DOHH2 (cell line): ENCODE measurements at regions not wholly inside any gene's neighbourhood (a gene's known extent, or its start where the extent isn't known, plus 50 kb on each side); places are given as distances from the start of the nearest gene placed in this dataset.

Source experiments
- H3F3A ChIP-seq: fragments of 200-600 bp; sonication (generic), shearing (Covaris generic); 2 replicates; pipeline ENCODE4 v1.6.0; 2016; ENCODE audit warnings: antibody characterized with exemption, mild to moderate bottlenecking; ENCODE audit not compliant: control insufficient read depth, insufficient read depth
- H3K27ac ChIP-seq: fragments of 200-600 bp; sonication (generic); 2 replicates; pipeline ENCODE4 v1.5.1; 2014; ENCODE audit warnings: low read depth, mild to moderate bottlenecking, low read length, moderate library complexity
- H3K27me3 ChIP-seq: fragments of 200-600 bp; sonication (generic); 2 replicates; pipeline ENCODE4 v1.6.1; 2014; ENCODE audit warnings: mild to moderate bottlenecking, low read length, mixed read lengths; ENCODE audit not compliant: control insufficient read depth
- H3K36me3 ChIP-seq: fragments of 200-600 bp; sonication (generic); 2 replicates; pipeline ENCODE4 v1.6.1; 2014; ENCODE audit warnings: mild to moderate bottlenecking, low read length, moderate library complexity, mixed read lengths; ENCODE audit not compliant: control insufficient read depth
- H3K4me1 ChIP-seq: fragments of 200-600 bp; sonication (generic); 2 replicates; pipeline ENCODE4 v1.6.1; 2014; ENCODE audit warnings: mild to moderate bottlenecking, low read length, mixed read lengths; ENCODE audit not compliant: control insufficient read depth
- H3K4me2 ChIP-seq: fragments of 200-600 bp; sonication (generic); 2 replicates; pipeline ENCODE4 v1.6.0; 2014; ENCODE audit warnings: mild to moderate bottlenecking, low read length, moderate library complexity
- H3K4me3 ChIP-seq: fragments of 200-600 bp; sonication (generic); 2 replicates; pipeline ENCODE4 v1.5.1; 2014; ENCODE audit warnings: mild to moderate bottlenecking, low read length, mixed read lengths
- H3K79me2 ChIP-seq: fragments of 200-600 bp; sonication (generic); 2 replicates; pipeline ENCODE4 v1.6.1; 2014; ENCODE audit warnings: mild to moderate bottlenecking, low read length, mixed read lengths; ENCODE audit not compliant: control insufficient read depth
- H3K9me2 ChIP-seq: fragments of 200-600 bp; sonication (generic); replicated peaks from 2 replicates; pipeline ENCODE4 v1.6.1; 2014; ENCODE audit warnings: mild to moderate bottlenecking, low read length, mixed read lengths; ENCODE audit not compliant: control insufficient read depth
- H3K9me3 ChIP-seq: fragments of 200-600 bp; sonication (generic); 2 replicates; pipeline ENCODE4 v1.6.1; 2014; ENCODE audit warnings: antibody characterized with exemption, low read length, mixed read lengths; ENCODE audit not compliant: control insufficient read depth, insufficient read depth
- H4K20me1 ChIP-seq: fragments of 200-600 bp; sonication (generic); 2 replicates; pipeline ENCODE4 v1.6.0; 2014; ENCODE audit warnings: low read depth, mild to moderate bottlenecking, antibody characterized with exemption, low read length, moderate library complexity; ENCODE audit not compliant: control insufficient read depth, insufficient read depth
- EZH2phosphoT487 ChIP-seq: fragments of 200-600 bp; sonication (generic); IDR thresholded peaks from 2 replicates; pipeline ENCODE4 v1.6.1; 2017; ENCODE audit warnings: borderline replicate concordance, mild to moderate bottlenecking, antibody characterized with exemption, low read length, moderate library complexity, mixed read lengths
- TF ChIP-seq, protein P1 (sequence below): fragments of 200-600 bp; sonication (generic); IDR thresholded peaks from one replicate; pipeline ENCODE4 v1.5.1; 2014; ENCODE audit warnings: antibody characterized with exemption, mild to moderate bottlenecking, low read depth, low read length; ENCODE audit not compliant: poor library complexity, severe bottlenecking

DNA sequence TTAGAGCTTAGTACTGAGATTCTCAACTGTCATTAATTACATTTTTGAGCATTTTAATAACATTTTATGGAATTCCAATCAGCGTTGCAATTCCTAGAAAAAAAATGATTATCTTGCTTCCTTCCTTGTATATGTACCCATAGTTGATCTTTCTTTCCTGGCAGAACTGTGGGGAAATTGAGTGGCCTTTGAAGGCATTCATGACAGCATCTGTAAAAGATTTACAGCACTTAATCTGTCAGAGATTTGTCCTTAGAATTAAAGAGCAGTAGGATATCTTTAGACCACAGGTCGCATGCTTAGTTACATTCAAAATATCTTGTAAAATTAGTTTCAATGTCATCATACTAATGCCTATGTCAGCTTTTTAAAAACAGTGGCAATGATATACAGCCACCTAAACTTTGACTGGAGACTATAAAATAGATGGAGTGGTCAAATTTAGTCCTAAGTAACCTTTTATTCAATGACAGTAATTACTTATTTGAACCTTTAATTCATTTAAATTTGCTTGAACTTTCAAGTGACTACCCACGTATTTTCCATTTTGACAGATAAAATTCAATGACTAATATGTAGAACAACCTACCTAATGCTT, 692.0 kb downstream of the NCAM2 start:
- H4K20me1 ChIP-seq, result no peaks in the 10 kb centered on the region
- H3K9me2 ChIP-seq, result no peaks in the 10 kb centered on the region
- no peaks in the 10 kb centered on the region for H3K79me2 ChIP-seq
- no peaks in the 10 kb centered on the region for H3K36me3 ChIP-seq
- H3K4me3 ChIP-seq, result no peak overlapping the region
- no peaks in the 10 kb centered on the region for H3F3A ChIP-seq
- no peaks in the 10 kb centered on the region for H3K27me3 ChIP-seq
- H3K4me2 ChIP-seq, result no peak overlapping the region
- H3K27ac ChIP-seq, result no peak overlapping the region
- no peaks in the 10 kb centered on the region for H3K9me3 ChIP-seq
- no peak for TF ChIP-seq EZH2phosphoT487
- TF ChIP-seq, protein P1, sequence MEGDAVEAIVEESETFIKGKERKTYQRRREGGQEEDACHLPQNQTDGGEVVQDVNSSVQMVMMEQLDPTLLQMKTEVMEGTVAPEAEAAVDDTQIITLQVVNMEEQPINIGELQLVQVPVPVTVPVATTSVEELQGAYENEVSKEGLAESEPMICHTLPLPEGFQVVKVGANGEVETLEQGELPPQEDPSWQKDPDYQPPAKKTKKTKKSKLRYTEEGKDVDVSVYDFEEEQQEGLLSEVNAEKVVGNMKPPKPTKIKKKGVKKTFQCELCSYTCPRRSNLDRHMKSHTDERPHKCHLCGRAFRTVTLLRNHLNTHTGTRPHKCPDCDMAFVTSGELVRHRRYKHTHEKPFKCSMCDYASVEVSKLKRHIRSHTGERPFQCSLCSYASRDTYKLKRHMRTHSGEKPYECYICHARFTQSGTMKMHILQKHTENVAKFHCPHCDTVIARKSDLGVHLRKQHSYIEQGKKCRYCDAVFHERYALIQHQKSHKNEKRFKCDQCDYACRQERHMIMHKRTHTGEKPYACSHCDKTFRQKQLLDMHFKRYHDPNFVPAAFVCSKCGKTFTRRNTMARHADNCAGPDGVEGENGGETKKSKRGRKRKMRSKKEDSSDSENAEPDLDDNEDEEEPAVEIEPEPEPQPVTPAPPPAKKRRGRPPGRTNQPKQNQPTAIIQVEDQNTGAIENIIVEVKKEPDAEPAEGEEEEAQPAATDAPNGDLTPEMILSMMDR, result no peak
- no peaks in the 10 kb centered on the region for H3K4me1 ChIP-seq

DNA sequence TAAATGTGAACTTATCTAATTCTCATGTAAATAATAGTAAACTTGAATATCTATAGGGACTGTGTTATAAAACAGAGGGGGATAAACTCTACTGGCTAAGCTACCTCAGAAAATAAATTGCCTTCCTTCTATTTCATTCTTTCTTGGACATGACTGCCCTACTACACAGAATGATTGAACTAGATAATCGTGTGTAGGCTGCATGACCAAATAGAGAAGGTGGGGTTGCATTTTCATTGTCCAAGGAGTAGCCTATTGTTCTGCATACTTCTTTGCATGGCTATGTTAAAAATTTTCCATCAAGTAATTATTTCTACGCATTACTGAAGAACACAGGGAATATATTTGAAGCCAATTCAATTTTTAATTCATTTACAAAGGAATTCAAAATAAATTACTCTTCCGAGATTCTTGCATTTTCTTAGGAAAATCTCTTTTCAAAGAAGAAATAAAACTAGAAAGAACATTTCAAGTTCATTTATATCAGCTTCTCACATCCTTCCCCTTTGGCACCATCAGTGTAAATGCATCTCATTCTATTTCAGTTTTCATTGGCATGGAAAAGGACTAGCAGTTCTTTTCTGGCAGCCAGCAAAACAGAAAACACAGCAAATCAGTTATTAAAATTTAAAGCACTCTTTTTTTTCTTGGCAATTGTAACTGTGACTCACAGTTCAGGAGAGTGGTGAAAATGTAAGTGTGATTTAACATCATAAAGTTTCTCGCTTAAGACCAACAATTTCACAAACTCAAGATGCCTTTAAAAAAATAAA, 714.7 kb downstream of the NCAM2 start:
- Histone ChIP-seq H3K79me2 (no peaks in the 10 kb centered on the region), H3F3A (no peaks in the 10 kb centered on the region), H3K9me2 (no peaks in the 10 kb centered on the region; the same call in 1 of the 2 replicates), H3K4me1 (no peaks in the 10 kb centered on the region), H4K20me1 (no peaks in the 10 kb centered on the region), H3K4me2 (no peak overlapping the region), H3K4me3 (no peak overlapping the region), H3K36me3 (no peaks in the 10 kb centered on the region), H3K27me3 (no peaks in the 10 kb centered on the region), H3K27ac (no peak overlapping the region), H3K9me3 (no peaks in the 10 kb centered on the region)
- TF ChIP-seq, protein P1, result no peak
- no peak for TF ChIP-seq EZH2phosphoT487

DNA sequence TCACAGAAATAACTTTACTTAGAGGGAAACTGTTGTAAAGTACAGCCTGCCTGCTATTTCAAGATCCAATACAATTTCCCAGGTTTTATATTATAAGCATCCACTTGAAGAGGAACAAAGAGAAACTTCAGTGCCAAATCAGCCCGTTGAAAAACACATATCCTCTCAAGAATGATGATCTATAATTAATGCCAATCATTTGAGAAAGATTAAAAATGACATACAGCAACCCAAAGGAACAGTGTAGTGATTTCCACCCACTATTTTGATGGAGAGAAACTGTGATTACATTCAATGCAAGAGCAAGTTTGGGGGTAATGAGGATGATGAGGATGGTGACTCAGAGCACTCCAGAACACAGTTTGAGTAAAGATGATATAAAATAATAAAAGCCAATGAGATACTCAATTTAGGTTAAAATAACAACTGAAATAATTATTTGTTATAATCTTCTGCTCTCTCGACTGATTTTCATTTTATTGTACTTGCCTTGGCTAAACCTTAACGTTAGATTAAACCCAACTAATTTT, 715.5 kb downstream of the NCAM2 start:
- H3K4me2 ChIP-seq, result no peak overlapping the region
- no peak overlapping the region for H3K27ac ChIP-seq
- TF ChIP-seq, protein P1, result no peak
- TF ChIP-seq EZH2phosphoT487, result no peak

More for the DNA sequence above, 715.5 kb downstream of the NCAM2 start:
- Histone ChIP-seq H3F3A (no peaks in the 10 kb centered on the region), H3K9me3 (no peaks in the 10 kb centered on the region), H3K27me3 (no peaks in the 10 kb centered on the region), H3K4me3 (no peak overlapping the region), H4K20me1 (no peaks in the 10 kb centered on the region), H3K79me2 (no peaks in the 10 kb centered on the region), H3K4me1 (no peaks in the 10 kb centered on the region), H3K36me3 (no peaks in the 10 kb centered on the region), H3K9me2 (no peaks in the 10 kb centered on the region; the same call in 1 of the 2 replicates)
